ENCODE measurements at regions not wholly inside any gene's neighbourhood (a gene's known extent, or its start where the extent isn't known, plus 50 kb on each side); places are given as distances from the start of the nearest gene placed in this dataset.
"Not testable (repeated sequence)": the region's sequence is repeated elsewhere in the genome, so short reads cannot be mapped to it uniquely, and the experiment has no call there.

GRCh38 chr1:198933515-198934222 is 294.8 kb downstream of the PTPRC start:
- no peak for DNase-seq (ENCODE audit: low read depth in 2 of 2)

GRCh38 chr1:198934426-198934825 is 295.6 kb downstream of the PTPRC start:
- no peak for DNase-seq (ENCODE audit: low read depth in 2 of 2)

GRCh38 chr1:198934901-198935305 is 296.1 kb downstream of the PTPRC start:
- peak; percentile 18 to 32 for DNase-seq (ENCODE audit: low read depth in 2 of 2)

- peak; percentile 10 to 34 for DNase-seq (ENCODE audit: low read depth in 2 of 2)
Observed at GRCh38 chr1:198935306-198935921, 296.6 kb downstream of the PTPRC start.

GRCh38 chr1:198936371-198937083 is 297.7 kb downstream of the PTPRC start:
- no peak for DNase-seq (ENCODE audit: low read depth in 2 of 2)

- DNase-seq (ENCODE audit: low read depth in 2 of 2), result no peak
Observed at GRCh38 chr1:198937231-198938031, 298.6 kb downstream of the PTPRC start.

- DNase-seq (ENCODE audit: low read depth in 2 of 2), result no peak
Observed at GRCh38 chr1:198939286-198939685, 300.4 kb downstream of the PTPRC start.

GRCh38 chr1:198939956-198940355 is 301.1 kb downstream of the PTPRC start:
- DNase-seq (ENCODE audit: low read depth in 2 of 2), result no peak

- no peak for DNase-seq (ENCODE audit: low read depth in 2 of 2)
Observed at GRCh38 chr1:198942466-198942865, 303.6 kb downstream of the PTPRC start.

- DNase-seq (ENCODE audit: low read depth in 2 of 2), result no peak
Observed at GRCh38 chr1:198943484-198944187, 304.8 kb downstream of the PTPRC start.

- DNase-seq (ENCODE audit: low read depth in 2 of 2), result no peak
Observed at GRCh38 chr1:198947456-198947855, 308.6 kb downstream of the PTPRC start.

GRCh38 chr1:198948895-198949659 is 310.2 kb downstream of the PTPRC start:
- DNase-seq (ENCODE audit: low read depth in 2 of 2), result no peak

GRCh38 chr1:198950036-198950435 is 311.2 kb downstream of the PTPRC start:
- no peak for DNase-seq (ENCODE audit: low read depth in 2 of 2)

GRCh38 chr1:198955085-198955484 is 316.2 kb downstream of the PTPRC start:
- no peak for DNase-seq (ENCODE audit: low read depth in 2 of 2)

GRCh38 chr1:198957044-198957443 is 318.2 kb downstream of the PTPRC start:
- no peak for DNase-seq (ENCODE audit: low read depth in 2 of 2)

- DNase-seq (ENCODE audit: low read depth in 2 of 2), result no peak
Observed at GRCh38 chr1:198959032-198959431, 320.2 kb downstream of the PTPRC start.

- DNase-seq (ENCODE audit: low read depth in 2 of 2), result no peak
Observed at GRCh38 chr1:198959676-198960075, 320.8 kb downstream of the PTPRC start.

GRCh38 chr1:198963796-198964195 is 325.0 kb downstream of the PTPRC start:
- not testable (repeated sequence) for DNase-seq (ENCODE audit: low read depth in 2 of 2)

GRCh38 chr1:198966519-198966918 is 327.7 kb downstream of the PTPRC start:
- no peak for DNase-seq (ENCODE audit: low read depth in 2 of 2)

- DNase-seq (ENCODE audit: low read depth in 2 of 2), result no peak
Observed at GRCh38 chr1:198967566-198967965, 328.7 kb downstream of the PTPRC start.

- no peak for DNase-seq (ENCODE audit: low read depth in 2 of 2)
Observed at GRCh38 chr1:198968866-198969265, 330.0 kb downstream of the PTPRC start.
